ENCODE measurements at regions not wholly inside any gene's neighbourhood (a gene's known extent, or its start where the extent isn't known, plus 50 kb on each side); places are given as distances from the start of the nearest gene placed in this dataset.

GRCh38 chr15:95929232-95929846, 401.2 kb upstream of the NR2F2 start:
- Histone ChIP-seq H3K27me3 (no peaks in the 10 kb centered on the region), H3K9me3 (no peaks in the 10 kb centered on the region), H3K4me1 (no peaks in the 10 kb centered on the region), H3K4me3 (ENCODE audit: low read depth, low read length) (no peak overlapping the region), H3K36me3 (no peaks in the 10 kb centered on the region)
- DNase-seq = no peak
- TF ChIP-seq, protein P1, sequence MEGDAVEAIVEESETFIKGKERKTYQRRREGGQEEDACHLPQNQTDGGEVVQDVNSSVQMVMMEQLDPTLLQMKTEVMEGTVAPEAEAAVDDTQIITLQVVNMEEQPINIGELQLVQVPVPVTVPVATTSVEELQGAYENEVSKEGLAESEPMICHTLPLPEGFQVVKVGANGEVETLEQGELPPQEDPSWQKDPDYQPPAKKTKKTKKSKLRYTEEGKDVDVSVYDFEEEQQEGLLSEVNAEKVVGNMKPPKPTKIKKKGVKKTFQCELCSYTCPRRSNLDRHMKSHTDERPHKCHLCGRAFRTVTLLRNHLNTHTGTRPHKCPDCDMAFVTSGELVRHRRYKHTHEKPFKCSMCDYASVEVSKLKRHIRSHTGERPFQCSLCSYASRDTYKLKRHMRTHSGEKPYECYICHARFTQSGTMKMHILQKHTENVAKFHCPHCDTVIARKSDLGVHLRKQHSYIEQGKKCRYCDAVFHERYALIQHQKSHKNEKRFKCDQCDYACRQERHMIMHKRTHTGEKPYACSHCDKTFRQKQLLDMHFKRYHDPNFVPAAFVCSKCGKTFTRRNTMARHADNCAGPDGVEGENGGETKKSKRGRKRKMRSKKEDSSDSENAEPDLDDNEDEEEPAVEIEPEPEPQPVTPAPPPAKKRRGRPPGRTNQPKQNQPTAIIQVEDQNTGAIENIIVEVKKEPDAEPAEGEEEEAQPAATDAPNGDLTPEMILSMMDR (IDR thresholded peaks at IDR 0.05; ENCODE audit: low read depth, low read length) = no peak

GRCh38 chr15:95930659-95931375, 399.7 kb upstream of the NR2F2 start:
- Histone ChIP-seq H3K36me3 (no peaks in the 10 kb centered on the region), H3K27me3 (no peaks in the 10 kb centered on the region), H3K4me1 (no peaks in the 10 kb centered on the region), H3K4me3 (ENCODE audit: low read depth, low read length) (no peak overlapping the region), H3K9me3 (no peaks in the 10 kb centered on the region)
- no peak for DNase-seq
- TF ChIP-seq, protein P1 (IDR thresholded peaks at IDR 0.05; ENCODE audit: low read depth, low read length) = no peak

DNA sequence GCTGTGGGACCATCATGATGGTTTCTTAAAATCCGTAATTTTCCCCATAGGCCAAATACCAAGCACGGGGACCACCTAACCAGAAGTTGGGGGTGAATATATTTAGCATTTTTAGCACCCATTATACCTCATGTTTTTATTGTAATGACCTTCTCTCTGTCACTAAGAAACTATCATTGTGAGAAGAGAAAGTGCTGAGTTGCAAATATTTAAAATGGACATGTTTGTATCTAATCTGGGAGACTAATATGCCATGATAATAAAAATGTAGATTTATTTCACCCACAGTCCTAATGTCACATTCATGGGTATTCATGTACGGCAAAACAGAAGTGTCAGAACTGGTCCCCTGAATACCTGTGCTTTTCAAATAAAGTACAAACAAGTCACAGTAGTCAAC, 398.9 kb upstream of the NR2F2 start:
- Histone ChIP-seq H3K4me1 (no peaks in the 10 kb centered on the region), H3K9me3 (no peaks in the 10 kb centered on the region), H3K4me3 (ENCODE audit: low read depth, low read length) (no peak overlapping the region), H3K27me3 (no peaks in the 10 kb centered on the region), H3K36me3 (no peaks in the 10 kb centered on the region)
- no peak for DNase-seq
- TF ChIP-seq, protein P1 (IDR thresholded peaks at IDR 0.05; ENCODE audit: low read depth, low read length) = no peak

- no peaks in the 10 kb centered on the region for H3K4me1 ChIP-seq
- no peaks in the 10 kb centered on the region for H3K9me3 ChIP-seq
- no peaks in the 10 kb centered on the region for H3K27me3 ChIP-seq
- no peak for DNase-seq
- TF ChIP-seq, protein P1 (IDR thresholded peaks at IDR 0.05; ENCODE audit: low read depth, low read length) = no peak
- H3K4me3 ChIP-seq (ENCODE audit: low read depth, low read length) = no peak overlapping the region
- H3K36me3 ChIP-seq = no peaks in the 10 kb centered on the region
These were observed 398.4 kb upstream of the NR2F2 start for GRCh38 chr15:95932141-95932540.

- TF ChIP-seq, protein P1 (IDR thresholded peaks at IDR 0.05; ENCODE audit: low read depth, low read length) = no peak
- DNase-seq = no peak
- H3K4me1 ChIP-seq = no peaks in the 10 kb centered on the region
- H3K9me3 ChIP-seq = no peaks in the 10 kb centered on the region; the same call in 1 of the 2 replicates
- no peak overlapping the region for H3K4me3 ChIP-seq (ENCODE audit: low read depth, low read length)
- no peaks in the 10 kb centered on the region for H3K27me3 ChIP-seq
- no peaks in the 10 kb centered on the region for H3K36me3 ChIP-seq
These were observed 397.8 kb upstream of the NR2F2 start for GRCh38 chr15:95932676-95933075.

DNA sequence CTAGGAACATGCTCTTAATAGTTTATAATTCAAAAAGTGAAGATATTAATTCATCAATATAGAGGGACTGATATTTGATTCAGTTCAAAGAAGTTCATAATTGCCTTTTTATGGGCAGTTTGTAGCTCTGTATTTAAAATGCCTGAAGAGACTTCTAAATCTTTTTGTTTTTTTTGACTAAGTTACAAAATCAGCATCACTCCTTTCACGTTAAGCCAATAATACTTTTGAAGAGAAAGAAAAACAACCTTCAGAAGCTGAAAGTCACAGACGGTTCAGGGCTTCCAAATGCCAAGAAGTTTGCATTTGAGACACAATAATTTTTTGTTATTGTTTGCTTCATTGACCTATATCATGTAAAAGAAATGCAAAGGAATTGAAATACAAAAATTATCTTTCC, 394.6 kb upstream of the NR2F2 start:
- no peak for DNase-seq
- no peaks in the 10 kb centered on the region for H3K4me1 ChIP-seq
- TF ChIP-seq, protein P1 (IDR thresholded peaks at IDR 0.05; ENCODE audit: low read depth, low read length) = no peak
- no peaks in the 10 kb centered on the region for H3K27me3 ChIP-seq
- no peaks in the 10 kb centered on the region for H3K36me3 ChIP-seq
- H3K4me3 ChIP-seq (ENCODE audit: low read depth, low read length) = no peak overlapping the region
- no peaks in the 10 kb centered on the region; the same call in 1 of the 2 replicates for H3K9me3 ChIP-seq
